Aorta (tissue), 5 donors: ENCODE measurements at regions not wholly inside any gene's neighbourhood (a gene's known extent, or its start where the extent isn't known, plus 50 kb on each side); places are given as distances from the start of the nearest gene placed in this dataset.
A peak's percentile ranks its signal among the peaks of the same experiment; 100 is the strongest.
"Not testable (repeated sequence)": the region's sequence is repeated elsewhere in the genome, so short reads cannot be mapped to it uniquely, and the experiment has no call there.

Source experiments
- ATAC-seq: fragments of 200-7000 bp; cut with Tn5 transposase; one replicate; pipeline ENCODE4 v1.9.1; 2022; ENCODE audit warnings: moderate library complexity; ENCODE audit not compliant: low FRiP score
- DNase-seq, 2 donors: peaks; one replicate each; pipeline ENCODE4 v3.0.0-alpha.2; 2020
- H3K27ac ChIP-seq, 2 donors: one replicate each; pipeline ENCODE4 v1.5.1; 2013; ENCODE audit warnings: low read length in 2 of 2, mild to moderate bottlenecking in 2 of 2, moderate library complexity in 2 of 2, control low read depth in 1 of 2, inconsistent platforms in 1 of 2, low read depth in 1 of 2
- H3K27me3 ChIP-seq, 2 donors: one replicate each; pipeline ENCODE4 v1.6.1; 2013; ENCODE audit warnings: control low read depth in 1 of 2, low read length in 1 of 2, mild to moderate bottlenecking in 1 of 2, moderate library complexity in 1 of 2; ENCODE audit not compliant: insufficient read depth in 2 of 2, control insufficient read depth in 1 of 2
- H3K36me3 ChIP-seq, 2 donors: one replicate each; pipeline ENCODE4 v1.6.1; 2013; ENCODE audit warnings: control low read depth in 1 of 2, low read length in 1 of 2, mild to moderate bottlenecking in 1 of 2; ENCODE audit not compliant: insufficient read depth in 2 of 2, control insufficient read depth in 1 of 2
- H3K4me1 ChIP-seq, 2 donors: one replicate each; pipeline ENCODE4 v1.6.1; 2013; ENCODE audit warnings: low read length in 2 of 2, control low read depth in 1 of 2, mild to moderate bottlenecking in 1 of 2, moderate library complexity in 1 of 2; ENCODE audit not compliant: insufficient read depth in 2 of 2, control insufficient read depth in 1 of 2
- H3K4me3 ChIP-seq, 2 donors: one replicate each; pipeline ENCODE4 v1.5.1; 2013; ENCODE audit warnings: low read length in 2 of 2, control low read depth in 1 of 2, mild to moderate bottlenecking in 1 of 2
- H3K9me3 ChIP-seq: one replicate; pipeline ENCODE4 v1.6.1; 2013; ENCODE audit warnings: mild to moderate bottlenecking, low read length; ENCODE audit not compliant: control insufficient read depth
- WGBS, 2 donors: extraction: QIAGEN DNeasy Blood & Tissue Kit; methylation state at CpG; one replicate each; pipeline ENCODE4 v1.1.7; 2013; 5-methylcytosine and 5-hydroxymethylcytosine counted together
- intact Hi-C, 2 donors: fragments of 100-400 bp; cut with DNase I; formaldehyde crosslinking; loops; one replicate each; pipeline versions ENCODE4 v1.14.2 to v1.15.0; 2022
- donor health status: healthy with polysubstance abuse.
- donor health status: Bipolar disorder and iron deficiency.
- donor health status: DM: no; HTN: no; CAD: no.
- donor health status: DM: no; HTN: no; CAD: no.
- donor health status: DM: yes; HTN: yes; CAD: no.

- WGBS, 2 donors = 65 to 74% methylated on average over 3 of the region's 3 CpGs
- peaks cover 4% of the 10 kb centered on the region for H3K9me3 ChIP-seq
- H3K27me3 ChIP-seq = no peaks in the 10 kb centered on the region
- ATAC-seq (no peak), DNase-seq (no peak)
- H3K4me3 ChIP-seq = no peak overlapping the region
- intact Hi-C loops = no loop called here
- no peaks in the 10 kb centered on the region for H3K4me1 ChIP-seq
- H3K36me3 ChIP-seq = no peaks in the 10 kb centered on the region
- no peak overlapping the region for H3K27ac ChIP-seq
Observed at GRCh38 chr18:47373465-47373864, 122.0 kb upstream of the SKOR2 start.

- intact Hi-C loops = no loop called here
- DNase-seq (no peak), ATAC-seq (no peak)
- no peaks in the 10 kb centered on the region for H3K36me3 ChIP-seq
- H3K4me3 ChIP-seq = no peak overlapping the region
- 57 to 66% methylated on average over 2 of the region's 2 CpGs for WGBS, 2 donors
- no peaks in the 10 kb centered on the region for H3K27me3 ChIP-seq
- H3K4me1 ChIP-seq = no peaks in the 10 kb centered on the region
- peaks cover 4% of the 10 kb centered on the region for H3K9me3 ChIP-seq
- H3K27ac ChIP-seq = no peak overlapping the region
Observed at GRCh38 chr18:47370052-47370451, 118.6 kb upstream of the SKOR2 start.

GRCh38 chr18:47354061-47354460 lies 102.6 kb upstream of the SKOR2 start:
- ATAC-seq, H3K9me3 ChIP-seq: not testable (repeated sequence)
- 86 to 92% methylated on average over 15 of the region's 15 CpGs for WGBS, 2 donors

GRCh38 chr18:47346016-47346415 lies 94.6 kb upstream of the SKOR2 start:
- intact Hi-C loops = no loop called here
- no peaks in the 10 kb centered on the region for H3K4me1 ChIP-seq
- DNase-seq = no peak
- ATAC-seq = no peak
- 32 to 42% methylated on average over 1 of the region's 1 CpG for WGBS, 2 donors
- no peak overlapping the region for H3K4me3 ChIP-seq
- H3K27me3 ChIP-seq = no peaks in the 10 kb centered on the region
- H3K27ac ChIP-seq = no peak overlapping the region
- H3K9me3 ChIP-seq = peaks cover 1% of the 10 kb centered on the region
- no peaks in the 10 kb centered on the region for H3K36me3 ChIP-seq

More at GRCh38 chr18:47354061-47354460, 102.6 kb upstream of the SKOR2 start:
- DNase-seq, H3K4me1 ChIP-seq, H3K36me3 ChIP-seq, intact Hi-C loops, H3K27me3 ChIP-seq, H3K27ac ChIP-seq, H3K4me3 ChIP-seq: not testable (repeated sequence)

- Histone ChIP-seq H3K4me1 (no peaks in the 10 kb centered on the region), H3K4me3 (no peak overlapping the region), H3K27me3 (no peaks in the 10 kb centered on the region), H3K27ac (no peak overlapping the region), H3K36me3 (no peaks in the 10 kb centered on the region), H3K9me3 (peaks cover 1% of the 10 kb centered on the region)
- WGBS, 2 donors = 63 to 64% methylated on average over 4 of the region's 4 CpGs
- peak; percentile 38 for ATAC-seq
- no peak for DNase-seq
- intact Hi-C loops = no loop called here
Observed at GRCh38 chr18:47345291-47345690, 93.8 kb upstream of the SKOR2 start.

GRCh38 chr18:47343291-47343690 lies 91.8 kb upstream of the SKOR2 start:
- H3K36me3 ChIP-seq = no peaks in the 10 kb centered on the region
- H3K27ac ChIP-seq = no peak overlapping the region
- H3K27me3 ChIP-seq = no peaks in the 10 kb centered on the region
- 55 to 61% methylated on average over 4 of the region's 4 CpGs for WGBS, 2 donors
- intact Hi-C loops = no loop called here
- H3K9me3 ChIP-seq = peaks cover 1% of the 10 kb centered on the region
- DNase-seq (no peak), ATAC-seq (no peak)
- H3K4me1 ChIP-seq = no peaks in the 10 kb centered on the region
- no peak overlapping the region for H3K4me3 ChIP-seq

- no peak for DNase-seq
Observed at GRCh38 chr18:47342566-47342965, 91.1 kb upstream of the SKOR2 start.

GRCh38 chr18:47341678-47342077 lies 90.2 kb upstream of the SKOR2 start:
- H3K27me3 ChIP-seq = no peaks in the 10 kb centered on the region
- ATAC-seq (no peak), DNase-seq (no peak)
- H3K27ac ChIP-seq = no peak overlapping the region
- no peaks in the 10 kb centered on the region for H3K36me3 ChIP-seq
- intact Hi-C loops = no loop called here
- H3K4me3 ChIP-seq = no peak overlapping the region
- H3K4me1 ChIP-seq = no peaks in the 10 kb centered on the region
- H3K9me3 ChIP-seq = peaks cover 1% of the 10 kb centered on the region
- 62 to 65% methylated on average over 6 of the region's 6 CpGs for WGBS, 2 donors

More at GRCh38 chr18:47342566-47342965, 91.1 kb upstream of the SKOR2 start:
- H3K4me1 ChIP-seq = no peaks in the 10 kb centered on the region
- no peak overlapping the region for H3K4me3 ChIP-seq
- H3K27ac ChIP-seq = no peak overlapping the region
- H3K36me3 ChIP-seq = no peaks in the 10 kb centered on the region
- no peak for ATAC-seq
- intact Hi-C loops = no loop called here
- no peaks in the 10 kb centered on the region for H3K27me3 ChIP-seq
- 74 to 76% methylated on average over 1 of the region's 1 CpG for WGBS, 2 donors
- peaks cover 1% of the 10 kb centered on the region for H3K9me3 ChIP-seq

- intact Hi-C loops = no loop called here
Observed at GRCh38 chr18:47334966-47335365, 83.5 kb upstream of the SKOR2 start.

More at GRCh38 chr18:47334966-47335365, 83.5 kb upstream of the SKOR2 start:
- DNase-seq = no peak
- H3K9me3 ChIP-seq = no peaks in the 10 kb centered on the region
- no peaks in the 10 kb centered on the region for H3K4me1 ChIP-seq
- no peak overlapping the region for H3K27ac ChIP-seq
- no peak overlapping the region for H3K4me3 ChIP-seq
- ATAC-seq = no peak
- no peaks in the 10 kb centered on the region for H3K36me3 ChIP-seq
- no peaks in the 10 kb centered on the region for H3K27me3 ChIP-seq
